ENCODE measurements at regions not wholly inside any gene's neighbourhood (a gene's known extent, or its start where the extent isn't known, plus 50 kb on each side); places are given as distances from the start of the nearest gene placed in this dataset.
A peak's percentile ranks its signal among the peaks of the same experiment; 100 is the strongest.

- ATAC-seq: no peak
- DNase-seq (ENCODE audit: missing footprints): no peak
- intact Hi-C loops (cut with DNase I): no loop called here
Measured at GRCh38 chr1:62977366-62977765, 193.4 kb downstream of the ATG4C start.

- ATAC-seq (no peak), DNase-seq (ENCODE audit: missing footprints) (no peak)
- intact Hi-C loops (cut with DNase I): no loop called here
Measured at GRCh38 chr1:62978741-62979140, 194.8 kb downstream of the ATG4C start.

GRCh38 chr1:62981434-62981833 lies 197.5 kb downstream of the ATG4C start:
- no peak for ATAC-seq
- no peak for DNase-seq (ENCODE audit: missing footprints)
- intact Hi-C loops (cut with DNase I): no loop called here

GRCh38 chr1:62988867-62989266 lies 204.9 kb downstream of the ATG4C start:
- no peak for ATAC-seq
- no peak for DNase-seq (ENCODE audit: missing footprints)
- intact Hi-C loops (cut with DNase I): no loop called here

- no peak for DNase-seq (ENCODE audit: missing footprints)
- intact Hi-C loops (cut with DNase I): no loop called here
- ATAC-seq: no peak
Measured at GRCh38 chr1:62989497-62989896, 205.6 kb downstream of the ATG4C start.

GRCh38 chr1:62991152-62991551 lies 207.2 kb downstream of the ATG4C start:
- intact Hi-C loops (cut with DNase I): no loop called here
- DNase-seq (ENCODE audit: missing footprints) (no peak), ATAC-seq (no peak)

- ATAC-seq: no peak
- intact Hi-C loops (cut with DNase I): no loop called here
- DNase-seq (ENCODE audit: missing footprints): no peak
Measured at GRCh38 chr1:62993844-62994243, 209.9 kb downstream of the ATG4C start.

- DNase-seq (ENCODE audit: missing footprints): no peak
- no peak for ATAC-seq
- intact Hi-C loops (cut with DNase I): no loop called here
Measured at GRCh38 chr1:62995173-62995572, 211.2 kb downstream of the ATG4C start.

GRCh38 chr1:62997884-62998283 lies 214.0 kb downstream of the ATG4C start:
- intact Hi-C loops (cut with DNase I): no loop called here
- DNase-seq (ENCODE audit: missing footprints): no peak
- ATAC-seq: no peak

GRCh38 chr1:62998845-62999649 lies 215.1 kb downstream of the ATG4C start:
- no peak for ATAC-seq
- no peak for DNase-seq (ENCODE audit: missing footprints)
- intact Hi-C loops (cut with DNase I): no loop called here

- ATAC-seq: no peak
- intact Hi-C loops (cut with DNase I): no loop called here
- no peak for DNase-seq (ENCODE audit: missing footprints)
Measured at GRCh38 chr1:63000508-63000907, 216.6 kb downstream of the ATG4C start.

- no peak for ATAC-seq
- no peak for DNase-seq (ENCODE audit: missing footprints)
- intact Hi-C loops (cut with DNase I): no loop called here
Measured at GRCh38 chr1:63004868-63005267, 220.9 kb downstream of the ATG4C start.

- intact Hi-C loops (cut with DNase I): no loop called here
- no peak for DNase-seq (ENCODE audit: missing footprints)
- no peak for ATAC-seq
Measured at GRCh38 chr1:63005812-63006211, 221.9 kb downstream of the ATG4C start.

GRCh38 chr1:63009421-63009820 lies 225.5 kb downstream of the ATG4C start:
- no peak for ATAC-seq
- no peak for DNase-seq (ENCODE audit: missing footprints)
- intact Hi-C loops (cut with DNase I): no loop called here

- ATAC-seq (no peak), DNase-seq (ENCODE audit: missing footprints) (no peak)
- intact Hi-C loops (cut with DNase I): no loop called here
Measured at GRCh38 chr1:63010913-63011660, 227.2 kb downstream of the ATG4C start.

- ATAC-seq (peak; percentile 82), DNase-seq (ENCODE audit: missing footprints) (no peak)
- intact Hi-C loops (cut with DNase I): no loop called here
Measured at GRCh38 chr1:63012339-63012738, 228.4 kb downstream of the ATG4C start.

- ATAC-seq (no peak), DNase-seq (ENCODE audit: missing footprints) (no peak)
- intact Hi-C loops (cut with DNase I): no loop called here
Measured at GRCh38 chr1:63014267-63014666, 230.3 kb downstream of the ATG4C start.

- no peak for ATAC-seq
- intact Hi-C loops (cut with DNase I): no loop called here
- no peak for DNase-seq (ENCODE audit: missing footprints)
Measured at GRCh38 chr1:63022319-63022718, 238.4 kb downstream of the ATG4C start.

- DNase-seq (ENCODE audit: missing footprints) (no peak), ATAC-seq (no peak)
- intact Hi-C loops (cut with DNase I): no loop called here
Measured at GRCh38 chr1:63023171-63023570, 239.2 kb downstream of the ATG4C start.

GRCh38 chr1:63023637-63024036 lies 239.7 kb downstream of the ATG4C start:
- DNase-seq (ENCODE audit: missing footprints): no peak
- intact Hi-C loops (cut with DNase I): no loop called here
- ATAC-seq: no peak
